Activated naive CD8-positive, alpha-beta T cell treated with anti-CD3 and anti-CD28 coated beads, Interleukin-2, amount 50 U/mL, for 16 hours (primary cell): ENCODE measurements at regions not wholly inside any gene's neighbourhood (a gene's known extent, or its start where the extent isn't known, plus 50 kb on each side); places are given as distances from the start of the nearest gene placed in this dataset.

Experiments used
- DNase-seq: peaks from one replicate; pipeline ENCODE4 v3.0.0-alpha.2; 2020; ENCODE audit warnings: low read depth, low spot score

DNA sequence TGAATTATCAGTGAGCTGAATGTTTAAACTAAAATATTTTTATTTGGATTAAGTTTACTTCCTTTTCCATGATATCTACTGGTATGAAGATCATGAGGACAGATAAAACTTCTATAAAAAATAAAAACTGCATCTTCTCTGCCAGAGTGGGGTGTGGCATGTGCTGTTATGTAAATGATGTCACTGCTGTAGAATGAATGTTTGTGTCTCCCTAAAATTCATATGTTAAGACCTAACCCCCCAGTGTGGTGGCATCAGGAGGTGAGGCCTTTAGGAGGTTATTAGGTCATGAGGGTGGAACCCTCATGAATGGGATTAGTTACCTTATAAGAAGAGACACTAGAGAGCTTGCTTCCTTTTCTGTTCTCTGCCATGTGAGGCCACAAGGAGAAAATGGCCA is 178.7 kb upstream of the DPH6 start:
- DNase-seq = no peak

DNA sequence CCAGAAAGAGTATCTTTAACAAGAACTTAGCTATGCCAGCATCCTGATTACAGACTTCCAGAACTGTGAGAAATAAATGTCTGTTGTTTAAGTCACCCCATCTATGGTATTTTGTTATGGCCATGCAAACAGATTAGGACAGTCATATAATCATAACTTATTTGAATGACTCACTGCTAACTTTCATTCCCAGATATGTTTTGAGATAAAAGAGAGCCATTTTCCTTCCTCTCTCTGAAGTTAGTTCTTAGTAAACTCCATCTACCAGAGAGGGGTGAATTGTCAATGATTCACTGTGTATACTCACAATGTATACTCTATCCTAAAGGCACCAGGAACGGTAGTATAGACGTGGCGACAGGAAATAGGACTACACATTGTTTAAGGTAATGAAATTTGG is 179.4 kb upstream of the DPH6 start:
- no peak for DNase-seq

DNA sequence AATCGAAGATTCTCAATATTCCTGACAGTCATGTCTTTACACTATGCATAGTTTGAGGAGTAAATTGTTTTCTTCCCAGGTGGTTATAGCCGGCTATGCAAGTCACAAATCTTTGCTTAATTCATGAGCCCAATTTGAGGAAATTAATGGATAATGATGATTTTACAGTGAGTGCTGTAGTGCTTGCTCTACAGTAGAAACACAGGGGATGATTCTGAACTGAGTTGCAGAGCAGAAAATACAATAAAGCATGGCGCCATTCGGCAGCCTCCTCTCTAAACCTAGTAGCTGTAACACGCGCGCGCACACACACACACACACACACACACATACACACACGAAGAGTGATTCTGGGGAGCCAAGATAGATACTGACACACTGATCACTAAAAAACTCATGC is 181.7 kb upstream of the DPH6 start:
- DNase-seq = no peak

DNA sequence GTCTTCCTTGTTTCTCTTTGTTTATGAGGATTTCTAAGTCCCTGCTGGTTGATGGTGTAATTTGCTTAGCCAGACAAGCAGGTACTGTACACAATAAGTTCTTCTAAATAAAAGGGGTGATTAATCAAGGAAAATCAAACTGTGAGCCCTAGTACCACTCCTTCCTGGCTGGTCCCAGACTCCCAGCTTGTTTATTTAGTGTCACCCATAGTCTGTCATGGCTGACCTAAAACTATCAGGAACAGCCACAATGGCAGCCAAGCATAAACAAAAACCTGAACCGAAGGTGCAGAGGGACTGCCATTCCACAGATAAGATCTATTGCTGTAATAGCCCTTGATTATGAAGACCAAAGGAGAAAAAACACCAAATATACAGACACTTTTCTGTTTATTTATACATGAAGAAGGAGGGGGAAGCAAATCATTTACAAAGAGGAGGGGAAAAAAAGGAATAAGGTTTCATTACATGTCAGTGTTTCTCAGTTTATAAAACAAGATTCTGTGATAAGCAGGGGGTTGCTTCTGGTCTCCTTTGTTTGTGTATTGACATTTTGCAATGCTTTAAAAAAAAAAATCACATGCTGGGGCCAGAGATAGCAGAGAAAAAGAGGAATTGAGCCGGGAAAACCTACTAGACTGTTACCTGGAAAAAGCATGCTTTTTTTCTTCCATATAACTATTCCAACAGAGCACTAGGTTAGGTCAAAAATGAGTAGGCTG is 182.4 kb upstream of the DPH6 start:
- DNase-seq = no peak

DNA sequence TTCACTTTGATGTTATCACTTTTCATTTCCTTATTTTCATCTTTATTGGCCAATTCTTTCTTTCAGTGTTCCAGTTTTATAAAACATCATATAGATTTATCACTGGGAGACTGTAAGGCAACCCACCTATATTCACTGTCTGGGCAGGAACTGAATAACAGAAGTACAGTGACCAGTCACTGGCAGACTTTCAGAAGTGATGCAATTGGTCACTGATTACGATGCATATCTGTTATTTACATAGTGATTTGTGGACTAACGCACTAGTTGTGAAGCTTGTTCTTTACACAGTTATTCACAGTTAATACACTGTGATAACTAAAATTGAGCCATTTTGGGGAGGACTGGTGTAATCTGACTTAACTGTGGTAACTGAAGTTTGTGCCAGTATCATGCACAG is 190.2 kb upstream of the DPH6 start:
- DNase-seq = no peak

DNA sequence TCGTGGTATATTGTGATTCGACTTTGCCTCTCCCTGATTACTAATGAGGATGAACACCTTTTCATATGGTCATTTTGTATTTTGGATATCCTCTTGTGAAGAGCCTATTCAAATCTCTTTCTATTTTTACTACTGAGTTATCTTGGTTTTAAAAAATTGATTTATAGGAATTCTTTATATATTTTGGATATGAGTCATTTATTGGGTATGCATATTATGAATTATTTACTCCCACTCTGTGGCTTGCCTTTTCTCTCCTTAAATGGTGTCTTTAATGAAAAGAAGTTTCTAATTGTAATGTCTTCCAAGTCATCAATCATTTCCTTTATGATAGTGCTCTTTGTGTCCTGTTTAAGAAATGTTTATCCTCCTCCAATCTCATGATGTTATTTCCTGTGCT is 191.5 kb upstream of the DPH6 start:
- no peak for DNase-seq

DNA sequence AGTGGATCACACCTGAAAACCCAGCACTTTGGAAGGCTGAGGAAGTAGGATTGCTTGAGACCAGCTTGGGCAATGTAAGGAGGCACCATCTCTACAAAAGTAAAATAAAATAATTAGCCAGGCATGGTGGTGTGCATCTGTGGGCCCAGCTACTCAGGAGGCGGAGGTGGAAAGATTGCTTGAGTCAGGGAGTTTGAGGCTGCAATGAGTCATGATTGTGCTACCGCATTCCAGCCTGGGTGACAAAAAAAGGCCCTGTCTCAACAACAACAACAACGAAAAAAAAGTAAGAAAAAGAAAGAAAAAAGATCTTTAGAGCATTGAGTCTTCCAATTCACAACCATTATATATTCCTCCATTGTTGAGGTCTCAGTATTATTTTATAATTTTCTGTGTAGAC is 192.4 kb upstream of the DPH6 start:
- no peak for DNase-seq

DNA sequence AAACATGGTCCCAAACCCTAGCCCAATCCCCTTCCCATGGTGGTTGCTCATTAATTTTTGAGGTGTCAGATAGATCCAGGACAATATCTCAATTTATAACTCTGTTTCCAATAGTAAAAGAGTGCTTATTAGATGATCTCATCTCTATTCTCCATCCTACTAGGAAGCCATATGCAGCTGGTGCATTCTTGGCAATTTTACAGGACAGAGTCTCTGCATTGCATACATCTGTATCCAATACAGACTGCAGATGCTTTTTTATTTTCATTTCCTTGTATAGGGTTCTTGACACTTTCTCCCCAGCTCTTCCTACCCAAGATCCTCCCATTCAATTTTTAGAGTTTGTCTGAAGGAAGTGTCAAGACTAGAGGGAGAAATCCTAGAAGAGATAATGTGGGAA is 194.8 kb upstream of the DPH6 start:
- no peak for DNase-seq

DNA sequence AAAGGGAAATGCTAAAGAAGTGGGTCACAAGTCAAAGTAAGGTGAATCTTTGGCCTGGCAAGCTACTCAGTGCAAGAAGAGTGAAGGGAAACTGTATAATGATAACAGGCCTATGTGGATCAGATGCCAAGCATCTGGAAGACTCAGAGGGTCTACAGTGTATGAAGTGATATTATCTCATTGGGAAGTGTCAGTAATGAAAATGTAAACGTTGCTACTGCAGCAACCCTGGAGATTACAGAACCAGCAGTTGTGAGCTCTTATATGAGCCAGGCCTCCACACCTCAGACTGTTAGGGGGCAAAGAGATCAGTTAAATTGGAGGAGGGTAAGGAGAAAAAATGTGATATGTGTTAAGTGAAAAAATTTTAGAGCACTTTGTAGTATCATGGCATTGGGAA is 195.4 kb upstream of the DPH6 start:
- DNase-seq = no peak

DNA sequence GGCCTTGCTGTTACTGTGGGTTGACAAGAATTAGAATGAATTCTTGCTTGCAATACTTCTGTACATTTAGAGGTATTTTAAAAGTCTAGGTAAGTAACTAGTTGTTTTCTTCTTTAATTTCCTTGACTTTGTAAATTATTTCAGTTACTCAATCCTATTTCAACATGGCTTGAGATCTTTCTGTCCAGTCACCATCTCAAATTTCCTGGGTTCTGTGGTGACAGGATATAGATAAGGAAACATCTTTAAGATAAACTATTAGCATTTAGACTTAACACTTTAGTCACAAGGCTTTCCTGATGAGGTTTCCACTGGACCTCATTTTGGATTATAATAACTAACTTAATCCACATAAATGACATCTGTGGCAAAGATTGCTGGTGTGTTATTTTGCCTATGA is 195.9 kb upstream of the DPH6 start:
- DNase-seq = no peak

DNA sequence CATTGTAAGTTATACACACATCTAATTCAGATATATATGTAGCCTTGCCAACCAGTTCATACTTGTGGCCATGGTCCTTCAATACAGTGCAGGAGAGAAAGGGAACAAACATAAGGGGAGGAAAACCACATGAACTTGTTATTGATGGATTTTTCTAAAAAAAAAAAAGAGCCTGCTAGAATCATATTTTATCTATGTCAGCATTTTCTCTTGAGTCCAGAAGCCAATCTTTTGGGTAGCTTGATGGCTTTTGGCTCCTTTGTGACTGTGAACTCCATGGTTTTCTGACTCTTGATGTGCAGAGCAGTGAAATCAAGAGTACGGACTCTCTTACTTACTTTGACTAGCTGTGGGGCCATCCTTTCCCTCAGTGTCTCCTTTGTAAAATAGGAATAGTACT is 197.4 kb upstream of the DPH6 start:
- no peak for DNase-seq

DNA sequence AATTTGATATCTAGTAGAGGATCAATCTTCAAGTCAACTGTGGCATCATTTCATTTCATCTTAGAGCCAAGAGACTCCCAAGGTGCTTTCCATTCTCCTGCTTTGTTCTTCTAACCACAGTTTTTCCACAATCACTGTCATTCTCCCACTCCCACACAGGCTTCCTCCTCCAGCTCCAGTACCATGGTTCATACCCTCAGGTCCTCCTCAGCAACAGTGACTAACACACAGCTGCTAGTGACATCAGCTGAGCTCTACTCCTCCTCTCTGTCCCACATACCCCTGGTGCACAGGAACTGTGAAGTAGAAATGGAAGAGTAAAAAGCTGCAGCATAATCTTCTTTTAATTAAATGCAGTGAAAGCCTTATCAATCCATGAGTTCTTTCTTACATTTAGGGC is 200.2 kb upstream of the DPH6 start:
- no peak for DNase-seq

DNA sequence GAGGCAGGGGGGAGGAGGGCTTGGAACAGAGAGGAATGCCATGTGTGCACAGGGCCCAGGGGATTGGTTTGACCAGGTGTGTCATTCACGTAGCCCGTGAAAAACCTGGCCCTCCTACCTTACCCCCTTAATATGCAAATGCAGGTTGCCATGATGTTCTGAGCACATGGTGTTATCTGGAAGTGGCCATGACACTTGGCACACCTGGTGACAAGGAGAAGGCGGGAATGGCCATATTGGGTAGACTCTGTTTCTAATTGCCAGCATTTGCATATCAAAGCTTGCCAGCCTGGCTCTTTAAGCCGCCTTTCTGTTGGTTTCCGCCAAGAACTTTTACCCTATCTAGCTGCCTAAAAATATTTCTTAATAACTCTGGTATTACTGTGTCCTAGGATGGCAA is 202.1 kb upstream of the DPH6 start:
- no peak for DNase-seq

DNA sequence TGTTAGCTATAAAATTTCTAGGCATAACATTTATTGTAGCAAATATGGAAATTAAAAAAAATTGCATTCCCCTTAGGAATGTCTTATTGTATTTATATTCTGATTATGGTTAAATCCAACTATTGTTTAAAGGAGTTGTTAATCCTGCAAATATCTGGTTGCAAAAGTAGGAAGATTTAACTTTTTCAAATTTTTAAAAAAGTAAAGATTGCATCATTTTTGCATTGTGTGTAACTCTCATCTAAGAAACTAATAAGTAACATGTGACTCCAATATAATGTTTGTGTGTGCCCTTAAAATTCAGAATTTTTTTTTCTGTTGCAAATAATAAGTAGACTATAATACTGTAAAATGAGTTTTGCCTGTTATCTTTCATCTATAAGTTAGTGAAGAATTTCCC is 204.1 kb upstream of the DPH6 start:
- no peak for DNase-seq

DNA sequence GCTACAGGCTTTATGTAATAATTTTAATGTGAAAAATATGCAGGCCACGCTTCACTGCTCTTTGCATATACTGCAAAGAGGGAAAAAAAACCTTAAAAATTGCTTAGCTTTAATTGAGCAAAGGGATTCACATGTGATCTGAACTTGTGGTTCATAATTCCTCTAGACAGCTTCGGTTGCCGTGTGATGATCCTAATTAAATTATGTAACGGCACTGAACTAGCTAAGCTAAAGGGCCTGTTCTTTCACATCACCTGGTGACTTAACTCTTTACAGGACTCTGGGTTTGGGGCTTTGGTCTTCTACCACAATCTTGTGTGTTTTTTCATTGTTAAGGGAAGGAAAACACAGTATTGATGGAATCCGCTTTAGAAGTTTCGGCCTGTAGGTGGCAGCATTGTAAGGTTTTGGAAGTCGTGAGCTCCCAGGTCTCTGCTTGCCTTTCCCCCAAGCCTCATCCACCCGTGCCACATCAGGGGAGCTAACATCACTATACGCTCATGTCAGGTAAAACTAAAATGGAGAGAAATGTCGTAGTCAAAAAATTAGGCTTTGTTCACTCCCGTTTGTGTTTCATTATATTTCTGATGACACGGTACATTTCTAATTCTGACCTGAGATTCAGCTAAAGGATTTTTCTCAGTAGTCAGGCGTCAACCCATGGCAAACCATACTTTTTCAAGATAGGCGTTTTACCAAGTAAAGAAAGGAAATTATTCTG is 205.6 kb upstream of the DPH6 start:
- peak; percentile 4 for DNase-seq

DNA sequence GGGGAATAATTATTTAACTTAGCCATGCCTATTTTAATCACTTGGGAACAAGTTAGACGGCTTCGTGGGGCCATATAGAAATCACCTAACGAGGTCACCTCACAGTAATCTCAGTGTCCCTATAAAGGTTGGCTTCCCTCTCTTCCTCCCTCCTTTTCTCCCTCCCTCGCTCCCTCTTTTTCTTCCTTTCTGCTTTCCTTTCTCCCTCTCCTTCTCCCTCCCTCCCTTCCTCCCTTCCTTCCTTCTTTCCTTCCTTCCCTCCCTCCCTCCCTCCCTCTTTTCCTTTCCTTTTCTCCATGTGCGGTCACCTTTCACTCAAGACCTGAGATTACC is 206.1 kb upstream of the DPH6 start:
- DNase-seq = no peak

DNA sequence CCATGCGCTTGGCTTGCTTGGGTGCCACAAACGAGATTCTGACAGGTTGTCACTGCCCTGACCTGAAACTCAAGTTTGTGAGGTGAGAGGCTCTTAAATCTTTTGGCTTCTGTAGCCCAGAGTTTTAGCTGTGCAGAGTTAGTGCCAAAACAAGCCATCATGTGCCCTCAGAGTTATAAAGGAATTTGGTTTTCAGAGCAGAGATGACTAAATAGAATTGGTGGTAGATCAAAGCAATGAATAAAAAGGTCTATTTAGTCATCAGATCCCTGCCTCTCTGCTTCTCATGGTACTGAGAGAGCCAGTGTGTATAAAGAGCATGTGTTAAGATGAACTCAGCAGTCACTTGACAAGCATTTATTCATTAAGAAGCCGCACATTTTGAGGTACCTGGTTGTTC is 207.5 kb upstream of the DPH6 start:
- no peak for DNase-seq

DNA sequence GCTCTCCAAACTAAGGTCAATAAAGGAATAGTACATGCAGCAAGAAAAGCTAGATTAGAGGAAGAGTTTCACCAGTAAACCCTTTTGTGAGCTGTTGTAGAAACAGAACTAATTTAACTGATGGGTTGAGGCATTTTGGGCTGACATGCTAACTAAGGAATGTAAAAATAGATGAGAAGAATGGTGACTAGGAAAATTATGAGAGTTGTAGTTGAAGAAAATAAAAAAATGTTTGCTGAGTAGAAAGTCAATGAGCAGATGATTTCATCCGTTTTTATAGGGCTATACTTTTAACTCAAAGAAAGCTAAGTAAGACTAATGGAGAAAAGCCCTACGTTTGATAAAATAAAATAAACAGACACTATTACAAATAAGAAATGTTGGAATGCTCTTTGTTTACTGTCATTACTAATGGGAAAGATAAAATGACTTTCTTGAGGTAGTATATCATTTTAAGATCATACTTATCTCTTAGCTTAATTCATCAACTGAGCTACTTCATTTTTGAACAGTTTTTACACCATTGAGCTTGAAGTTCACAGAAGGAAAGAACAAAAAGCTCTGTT is 209.4 kb upstream of the DPH6 start:
- no peak for DNase-seq

DNA sequence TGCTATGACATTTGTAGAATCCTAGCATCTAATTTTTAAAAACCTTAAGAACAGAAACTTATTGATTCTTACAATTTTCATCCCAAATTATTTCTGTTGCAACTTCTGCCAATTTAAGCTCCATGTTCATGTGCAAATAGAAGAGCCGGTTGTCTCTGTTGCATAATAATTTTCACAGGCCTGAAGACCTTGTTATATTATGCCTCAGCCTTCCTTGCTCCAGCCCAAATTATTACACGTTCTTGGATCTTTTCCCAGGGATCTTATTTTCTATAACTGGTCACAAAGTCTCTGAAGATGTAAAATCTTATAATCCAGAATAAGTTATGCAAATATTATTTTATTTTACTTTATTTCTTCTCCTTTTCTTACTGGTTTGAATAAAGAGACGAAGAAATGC is 210.7 kb upstream of the DPH6 start:
- no peak for DNase-seq

DNA sequence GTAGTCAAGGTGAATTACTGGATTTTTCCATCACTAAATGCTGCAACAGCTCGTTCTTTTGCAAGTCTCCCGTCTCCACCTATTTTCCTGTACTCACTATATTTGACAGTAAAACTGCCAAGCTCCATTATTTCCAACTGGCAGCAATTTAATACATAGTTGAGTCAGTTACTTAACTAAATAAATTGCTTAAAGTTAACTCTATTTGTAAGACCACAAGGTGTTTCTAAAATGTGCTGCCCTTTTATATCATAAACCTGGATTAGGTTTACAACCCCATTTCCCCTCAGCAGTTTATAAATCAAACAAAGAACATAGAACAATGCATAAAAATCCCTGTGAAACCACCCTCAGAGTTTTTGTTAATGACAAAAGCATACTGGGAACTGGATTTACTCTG is 211.4 kb upstream of the DPH6 start:
- no peak for DNase-seq

DNA sequence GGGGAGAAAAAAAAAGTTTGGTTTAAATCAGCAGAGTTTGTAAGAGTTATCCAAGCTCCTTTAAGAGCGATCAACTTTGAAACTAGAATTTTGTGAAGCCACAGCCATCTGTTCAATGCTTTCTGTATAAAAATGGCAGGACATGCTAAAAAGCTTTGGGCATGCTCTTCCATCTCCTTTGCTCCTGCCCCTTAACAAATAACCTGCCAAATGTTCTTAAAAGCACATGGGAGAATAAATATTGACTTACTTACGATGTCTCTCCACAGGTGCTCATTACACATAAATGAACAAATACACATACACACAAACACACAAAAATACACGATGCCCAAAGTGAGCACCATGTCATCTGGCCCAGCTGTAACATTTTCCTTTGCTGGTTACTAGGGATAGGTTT is 211.8 kb upstream of the DPH6 start:
- no peak for DNase-seq

DNA sequence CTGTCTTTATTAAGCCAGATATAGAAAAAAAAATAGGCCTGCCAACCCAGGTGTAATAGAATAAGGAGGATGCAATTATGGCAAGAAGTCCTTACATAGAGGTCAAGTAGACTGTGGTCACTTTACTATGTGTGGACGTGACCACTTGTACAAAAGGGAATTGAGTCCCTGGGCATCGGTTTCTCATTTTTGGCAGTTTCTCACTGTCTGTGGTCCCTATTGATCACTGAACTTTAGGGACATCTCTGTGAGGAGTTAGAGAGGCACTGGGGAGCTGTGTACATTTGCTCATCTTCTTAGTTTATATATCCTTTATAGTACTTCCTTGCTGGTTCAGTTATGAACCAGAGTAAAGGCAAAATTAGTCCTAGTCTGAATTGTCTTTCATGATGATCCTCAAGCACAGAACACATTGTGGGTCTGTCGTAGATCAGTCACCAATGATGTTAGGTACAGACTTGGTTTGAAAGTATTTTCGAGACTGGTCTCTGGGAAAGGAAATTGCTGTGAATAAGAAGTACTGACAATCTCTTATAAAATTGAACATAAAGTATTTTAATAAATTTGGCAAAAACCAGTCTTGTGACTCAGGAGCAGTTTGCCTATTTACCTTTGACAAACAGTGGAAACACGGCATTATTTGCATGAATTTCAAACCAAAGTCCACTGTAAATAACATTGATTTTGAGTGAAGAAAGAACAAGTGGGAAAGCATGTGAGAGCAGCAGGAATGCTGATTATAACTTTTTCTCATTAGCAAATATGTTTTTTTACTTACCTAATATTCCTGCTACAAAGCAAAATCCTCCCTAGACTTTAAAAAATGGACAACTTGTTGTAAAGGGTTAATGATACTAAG is 218.9 kb upstream of the DPH6 start:
- DNase-seq = no peak

DNA sequence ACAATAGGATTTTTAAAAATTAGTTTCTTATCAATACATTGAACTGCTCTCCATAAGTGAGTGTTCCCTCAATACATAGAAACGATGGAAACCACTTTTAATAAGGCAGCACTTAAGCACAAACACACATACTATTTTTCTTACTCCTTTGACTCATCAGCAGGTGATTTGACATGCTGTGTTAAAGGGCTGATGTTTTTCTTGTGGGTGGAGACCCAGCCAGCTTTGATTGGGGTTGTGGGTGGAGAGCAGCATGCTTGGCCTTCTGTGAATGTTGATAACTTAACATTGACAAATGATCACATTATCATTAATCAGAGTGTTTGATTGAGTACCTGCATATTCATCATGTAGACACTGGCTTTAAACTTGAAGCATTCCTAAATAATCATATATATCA is 223.0 kb upstream of the DPH6 start:
- no peak for DNase-seq
